HG03575 (cell line): ENCODE measurements at regions not wholly inside any gene's neighbourhood (a gene's known extent, or its start where the extent isn't known, plus 50 kb on each side); places are given as distances from the start of the nearest gene placed in this dataset.

Source experiments
- ATAC-seq: cut with Tn5 transposase; IDR thresholded peaks from one replicate; pipeline ENCODE4 v1.9.1; 2021; ENCODE audit not compliant: unreplicated experiment, insufficient number of reproducible peaks, low FRiP score; ENCODE audit errors: extremely low read depth

- no peak for ATAC-seq
Measured at GRCh38 chr11:97263183-97263858, 873.5 kb downstream of the JRKL start.

GRCh38 chr11:97269527-97269926 is 879.7 kb downstream of the JRKL start:
- ATAC-seq: peak; percentile 48

GRCh38 chr11:97279341-97279740 is 889.5 kb downstream of the JRKL start:
- ATAC-seq: no peak

- no peak for ATAC-seq
Measured at GRCh38 chr11:97280347-97280746, 890.5 kb downstream of the JRKL start.

GRCh38 chr11:97289823-97290222 is 900.0 kb downstream of the JRKL start:
- no peak for ATAC-seq

- no peak for ATAC-seq
Measured at GRCh38 chr11:97290464-97291041, 900.7 kb downstream of the JRKL start.

- ATAC-seq: no peak
Measured at GRCh38 chr11:97296301-97296700, 906.5 kb downstream of the JRKL start.

- no peak for ATAC-seq
Measured at GRCh38 chr11:97309291-97309690, 919.5 kb downstream of the JRKL start.

GRCh38 chr11:97325693-97326092 is 935.9 kb downstream of the JRKL start:
- ATAC-seq: no peak

- no peak for ATAC-seq
Measured at GRCh38 chr11:97332271-97332670, 942.5 kb downstream of the JRKL start.

- no peak for ATAC-seq
Measured at GRCh38 chr11:97336064-97336463, 946.3 kb downstream of the JRKL start.

GRCh38 chr11:97345032-97345431 is 955.2 kb downstream of the JRKL start:
- ATAC-seq: no peak

GRCh38 chr11:97349201-97349600 is 959.4 kb downstream of the JRKL start:
- no peak for ATAC-seq

- ATAC-seq: no peak
Measured at GRCh38 chr11:97351939-97352338, 962.1 kb downstream of the JRKL start.

GRCh38 chr11:97354026-97354425 is 964.2 kb downstream of the JRKL start:
- ATAC-seq: no peak

- ATAC-seq: no peak
Measured at GRCh38 chr11:97354576-97354975, 964.8 kb downstream of the JRKL start.

GRCh38 chr11:97355230-97355629 is 965.4 kb downstream of the JRKL start:
- ATAC-seq: no peak

GRCh38 chr11:97356144-97356543 is 966.3 kb downstream of the JRKL start:
- no peak for ATAC-seq

GRCh38 chr11:97359016-97359415 is 969.2 kb downstream of the JRKL start:
- no peak for ATAC-seq

- no peak for ATAC-seq
Measured at GRCh38 chr11:97361812-97362378, 972.1 kb downstream of the JRKL start.

- no peak for ATAC-seq
Measured at GRCh38 chr11:97363331-97363730, 973.5 kb downstream of the JRKL start.
